Caco-2 (cell line): ENCODE measurements at regions not wholly inside any gene's neighbourhood (a gene's known extent, or its start where the extent isn't known, plus 50 kb on each side); places are given as distances from the start of the nearest gene placed in this dataset.
A peak's percentile ranks its signal among the peaks of the same experiment; 100 is the strongest.

Source experiments
- BruUV-seq: library from RNA; stranded (reverse); fragments of 400-500 nt; replicated peaks from 2 replicates; lab custom pipeline; 2021; lab: Mats Ljungman, UMichigan
- CTCF ChIA-PET: fragments of 300-600 bp; sonication (Branson Sonifier 250); formaldehyde crosslinking; loops from one replicate; lab custom pipeline; 2022; ENCODE audit warnings: antibody characterized with exemption; lab: Charles Lee
- POLR2A ChIA-PET: fragments of 300-600 bp; sonication (Branson Sonifier 250); formaldehyde crosslinking; loops from one replicate; lab custom pipeline; 2022; ENCODE audit warnings: antibody characterized with exemption; lab: Charles Lee
- DNase-seq, 2 experiments: peaks; one replicate each; pipeline versions ENCODE4 v3.0.0 to v3.0.0-alpha.2; 2020 to 2022
- H3K27me3 ChIP-seq: replicated peaks from 2 replicates; pipeline ENCODE4 v1.6.0; 2011; ENCODE audit warnings: low read length; ENCODE audit not compliant: control insufficient read depth, insufficient read depth
- H3K36me3 ChIP-seq: 2 replicates; pipeline ENCODE4 v1.5.1; 2011; ENCODE audit warnings: low read length; ENCODE audit not compliant: control insufficient read depth, insufficient read depth
- H3K4me1 ChIP-seq: fragments of 250-450 bp; sonication (Bioruptor Pico); 2 replicates; pipeline ENCODE4 v1.5.1; 2020; ENCODE audit warnings: mild to moderate bottlenecking
- H3K4me3 ChIP-seq: 2 replicates; pipeline ENCODE4 v1.5.1; 2011; ENCODE audit warnings: low read depth, mild to moderate bottlenecking, control low read depth, low read length
- H3K9me3 ChIP-seq: fragments of 250-450 bp; sonication (Bioruptor Pico); 2 replicates; pipeline ENCODE4 v1.5.1; 2020; ENCODE audit warnings: mild to moderate bottlenecking, moderate library complexity
- H3K27ac Mint-ChIP-seq: one replicate; pipeline ENCODE4 v1.8.0; 2022; ENCODE audit warnings: mixed read lengths; ENCODE audit not compliant: unreplicated experiment
- H3K27me3 Mint-ChIP-seq: one replicate; pipeline ENCODE4 v1.8.0; 2022; ENCODE audit warnings: mixed read lengths; ENCODE audit not compliant: insufficient read depth, unreplicated experiment
- H3K36me3 Mint-ChIP-seq: one replicate; pipeline ENCODE4 v1.8.0; 2022; ENCODE audit warnings: mild to moderate bottlenecking, mixed read lengths; ENCODE audit not compliant: insufficient read depth, unreplicated experiment
- H3K4me1 Mint-ChIP-seq: one replicate; pipeline ENCODE4 v1.8.0; 2022; ENCODE audit warnings: low read depth, mixed read lengths; ENCODE audit not compliant: unreplicated experiment
- H3K4me3 Mint-ChIP-seq: one replicate; pipeline ENCODE4 v1.8.0; 2022; ENCODE audit warnings: mild to moderate bottlenecking, moderate library complexity, mixed read lengths; ENCODE audit not compliant: unreplicated experiment
- H3K9me3 Mint-ChIP-seq: one replicate; pipeline ENCODE4 v1.8.0; 2022; ENCODE audit warnings: mixed read lengths; ENCODE audit not compliant: unreplicated experiment
- CTCF ChIP-seq, 2 experiments: fragments of 200-600 bp in 1 of 2; IDR thresholded peaks; 1 replicate in 1 of 2; 2 replicates in 1 of 2; pipeline versions ENCODE4 v1.5.1 to v1.8.0; 2011 to 2022; ENCODE audit warnings: antibody characterized with exemption in 1 of 2, control low read depth in 1 of 2, inconsistent platforms in 1 of 2, low read depth in 1 of 2, low read length in 1 of 2, mild to moderate bottlenecking in 1 of 2, moderate library complexity in 1 of 2; ENCODE audit not compliant: insufficient read depth in 1 of 2, severe bottlenecking in 1 of 2, unreplicated experiment in 1 of 2
- intact Hi-C: fragments of 100-400 bp; cut with micrococcal nuclease; formaldehyde crosslinking; loops from one replicate; pipeline ENCODE4 v1.10.0; 2022; ENCODE audit not compliant: unreplicated experiment

- ChIA-PET POLR2A (no interaction called here), CTCF (no interaction called here)
- Histone ChIP-seq H3K9me3 (no peaks in the 10 kb centered on the region), H3K36me3 (no peaks in the 10 kb centered on the region), H3K4me3 (no peak overlapping the region), H3K4me1 (peaks cover 18% of the 10 kb centered on the region), H3K27me3 (no peaks in the 10 kb centered on the region)
- Mint-ChIP-seq H3K4me3 (no peak overlapping the region), H3K36me3 (peaks cover 4% of the 10 kb centered on the region), H3K9me3 (no peaks in the 10 kb centered on the region), H3K4me1 (peaks cover 25% of the 10 kb centered on the region), H3K27ac (peak overlapping the region; percentile 49), H3K27me3 (no peaks in the 10 kb centered on the region)
- intact Hi-C loops = loop anchor here (1.0 kb wide), 1 partner anchor 54 kb away; no protein-coding TSS in a partner anchor
- no peak for TF ChIP-seq CTCF (IDR thresholded peaks at IDR 0.05; ENCODE audit: insufficient read depth in 1 of 2, low read depth in 1 of 2, low read length in 1 of 2, severe bottlenecking in 1 of 2, unreplicated experiment in 1 of 2)
- BruUV-seq = no TSS peak
- no peak for DNase-seq
Measured at GRCh38 chr5:155459889-155460500, 446.4 kb downstream of the KIF4B start.

GRCh38 chr5:155460501-155460931, 447.0 kb downstream of the KIF4B start:
- no peak overlapping the region for H3K4me3 ChIP-seq

GRCh38 chr5:155461304-155461703, 447.7 kb downstream of the KIF4B start:
- no peak overlapping the region for H3K27ac Mint-ChIP-seq
- H3K36me3 Mint-ChIP-seq = peaks cover 4% of the 10 kb centered on the region
- no peaks in the 10 kb centered on the region for H3K27me3 Mint-ChIP-seq
- TF ChIP-seq CTCF (IDR thresholded peaks at IDR 0.05; ENCODE audit: insufficient read depth in 1 of 2, low read depth in 1 of 2, low read length in 1 of 2, severe bottlenecking in 1 of 2, unreplicated experiment in 1 of 2) = no peak
- no peaks in the 10 kb centered on the region for H3K36me3 ChIP-seq
- H3K27me3 ChIP-seq = no peaks in the 10 kb centered on the region
- H3K9me3 Mint-ChIP-seq = no peaks in the 10 kb centered on the region
- intact Hi-C loops = no loop called here
- H3K4me1 ChIP-seq = peaks cover 18% of the 10 kb centered on the region
- H3K4me1 Mint-ChIP-seq = peaks cover 25% of the 10 kb centered on the region
- no TSS peak for BruUV-seq
- CTCF ChIA-PET = no interaction called here
- H3K4me3 Mint-ChIP-seq = no peak overlapping the region
- no peak overlapping the region for H3K4me3 ChIP-seq
- H3K9me3 ChIP-seq = no peaks in the 10 kb centered on the region
- POLR2A ChIA-PET = no interaction called here
- no peak for DNase-seq

More at GRCh38 chr5:155460501-155460931, 447.0 kb downstream of the KIF4B start:
- no peaks in the 10 kb centered on the region for H3K27me3 ChIP-seq
- intact Hi-C loops = loop anchor here (1.0 kb wide), 1 partner anchor 54 kb away; no protein-coding TSS in a partner anchor
- Mint-ChIP-seq H3K36me3 (peaks cover 4% of the 10 kb centered on the region), H3K4me3 (no peak overlapping the region), H3K27ac (no peak overlapping the region), H3K4me1 (peaks cover 25% of the 10 kb centered on the region), H3K9me3 (no peaks in the 10 kb centered on the region), H3K27me3 (no peaks in the 10 kb centered on the region)
- no peak for TF ChIP-seq CTCF (IDR thresholded peaks at IDR 0.05; ENCODE audit: insufficient read depth in 1 of 2, low read depth in 1 of 2, low read length in 1 of 2, severe bottlenecking in 1 of 2, unreplicated experiment in 1 of 2)
- peak in 1 of 2 experiments; percentile 15 for DNase-seq
- no TSS peak for BruUV-seq
- peaks cover 18% of the 10 kb centered on the region for H3K4me1 ChIP-seq
- ChIA-PET CTCF (no interaction called here), POLR2A (no interaction called here)
- no peaks in the 10 kb centered on the region for H3K9me3 ChIP-seq
- no peaks in the 10 kb centered on the region for H3K36me3 ChIP-seq
